GM23338 (cell line): ENCODE measurements at regions not wholly inside any gene's neighbourhood (a gene's known extent, or its start where the extent isn't known, plus 50 kb on each side); places are given as distances from the start of the nearest gene placed in this dataset.

ENCODE experiments used
- ATAC-seq: fragments of 200-7000 bp; cut with Tn5 transposase; 3 replicates; pipeline ENCODE4 v1.9.1; 2020
- DNase-seq: peaks from one replicate; pipeline ENCODE4 v3.0.0-alpha.2; 2015; ENCODE audit warnings: low spot score
- H2AFZ ChIP-seq: fragments of 200-600 bp; sonication (generic); 2 replicates; pipeline ENCODE4 v1.8.0; 2016; ENCODE audit warnings: antibody characterized with exemption, mild to moderate bottlenecking, moderate library complexity
- H3F3A ChIP-seq: fragments of 200-600 bp; sonication (generic); replicated peaks from 2 replicates; pipeline ENCODE4 v1.8.0; 2017; ENCODE audit warnings: antibody characterized with exemption, mixed run types, low read depth
- H3K27ac ChIP-seq: fragments of 200-600 bp; sonication (generic); 2 replicates; pipeline ENCODE4 v1.6.1; 2016; ENCODE audit warnings: low read depth
- H3K27me3 ChIP-seq: fragments of 200-600 bp; sonication (generic); 2 replicates; pipeline ENCODE4 v1.8.0; 2016; ENCODE audit warnings: mild to moderate bottlenecking, mixed run types, moderate library complexity; ENCODE audit not compliant: insufficient read depth
- H3K36me3 ChIP-seq: fragments of 200-600 bp; sonication (generic); 2 replicates; pipeline ENCODE4 v1.8.0; 2016; ENCODE audit warnings: mild to moderate bottlenecking; ENCODE audit not compliant: insufficient read depth
- H3K4me1 ChIP-seq: fragments of 200-600 bp; sonication (generic); 2 replicates; pipeline ENCODE4 v1.8.0; 2016; ENCODE audit warnings: mild to moderate bottlenecking, moderate library complexity; ENCODE audit not compliant: insufficient read depth
- H3K4me2 ChIP-seq: fragments of 200-600 bp; sonication (generic); 2 replicates; pipeline ENCODE4 v1.7.1; 2017; ENCODE audit warnings: mixed run types
- H3K4me3 ChIP-seq: fragments of 200-600 bp; sonication (generic); 2 replicates; pipeline ENCODE4 v1.6.1; 2016; ENCODE audit warnings: mixed run types
- H3K79me2 ChIP-seq: fragments of 200-600 bp; sonication (generic); replicated peaks from 2 replicates; pipeline ENCODE4 v1.8.0; 2017; ENCODE audit warnings: mild to moderate bottlenecking; ENCODE audit not compliant: insufficient read depth
- H3K9me2 ChIP-seq: fragments of 200-600 bp; sonication (generic); 2 replicates; pipeline ENCODE4 v1.8.0; 2017; ENCODE audit not compliant: insufficient read depth
- H4K20me1 ChIP-seq: fragments of 200-600 bp; sonication (generic); replicated peaks from 2 replicates; pipeline ENCODE4 v1.8.0; 2017; ENCODE audit warnings: mild to moderate bottlenecking; ENCODE audit not compliant: insufficient read depth
- H3K27ac Mint-ChIP-seq: 2 replicates; pipeline ENCODE4 v1.8.0; 2020; ENCODE audit warnings: inconsistent platforms, mild to moderate bottlenecking, moderate library complexity, mixed read lengths
- H3K27me3 Mint-ChIP-seq: 3 replicates; pipeline ENCODE4 v1.8.0; 2022; ENCODE audit warnings: low read depth, mild to moderate bottlenecking, moderate library complexity, mixed read lengths, inconsistent platforms; ENCODE audit not compliant: insufficient read depth, poor library complexity
- H3K36me3 Mint-ChIP-seq: 3 replicates; pipeline ENCODE4 v1.8.0; 2021; ENCODE audit warnings: low read depth, mild to moderate bottlenecking, inconsistent platforms, moderate library complexity, mixed read lengths
- H3K4me1 Mint-ChIP-seq: 3 replicates; pipeline ENCODE4 v1.8.0; 2020; ENCODE audit warnings: mild to moderate bottlenecking, inconsistent platforms, mixed read lengths
- H3K4me3 Mint-ChIP-seq: 3 replicates; pipeline ENCODE4 v1.8.0; 2021; ENCODE audit warnings: moderate library complexity, mild to moderate bottlenecking, inconsistent platforms, mixed read lengths
- H3K9me3 Mint-ChIP-seq: 3 replicates; pipeline ENCODE4 v1.8.0; 2020; ENCODE audit warnings: moderate library complexity, mild to moderate bottlenecking, inconsistent platforms, mixed read lengths
- CREB1 ChIP-seq: fragments of 250-450 bp; sonication (Bioruptor Pico); IDR thresholded peaks from 2 replicates; pipeline ENCODE4 v1.5.0; 2020; ENCODE audit warnings: low read depth, mild to moderate bottlenecking, moderate library complexity
- EZH2 ChIP-seq: fragments of 200-600 bp; sonication (generic); IDR thresholded peaks from one replicate; pipeline ENCODE4 v1.8.0; 2017; ENCODE audit warnings: antibody characterized with exemption, mild to moderate bottlenecking, low read depth; ENCODE audit not compliant: unreplicated experiment
- EZH2phosphoT487 ChIP-seq: fragments of 200-600 bp; sonication (generic); IDR thresholded peaks from one replicate; pipeline ENCODE4 v1.8.1; 2018; ENCODE audit warnings: antibody characterized with exemption; ENCODE audit not compliant: unreplicated experiment
- JUNB ChIP-seq: IDR thresholded peaks from one replicate; pipeline ENCODE4 v1.6.1; 2016; ENCODE audit warnings: antibody characterized with exemption; ENCODE audit not compliant: unreplicated experiment
- NANOG ChIP-seq: IDR thresholded peaks from 2 replicates; pipeline ENCODE4 v1.6.1; 2016; ENCODE audit warnings: antibody characterized with exemption, borderline replicate concordance
- POLR2AphosphoS5 ChIP-seq: IDR thresholded peaks from 2 replicates; pipeline ENCODE4 v1.6.1; 2016; ENCODE audit warnings: antibody characterized with exemption, low read depth
- STAT1 ChIP-seq: IDR thresholded peaks from one replicate; pipeline ENCODE4 v1.6.1; 2016; ENCODE audit warnings: antibody characterized with exemption; ENCODE audit not compliant: unreplicated experiment
- ZNF114 ChIP-seq: fragments of 250-450 bp; sonication (Bioruptor Pico); IDR thresholded peaks from 2 replicates; pipeline ENCODE4 v1.5.0; 2020; ENCODE audit warnings: mild to moderate bottlenecking, moderate library complexity
- ZNF331 ChIP-seq: fragments of 250-450 bp; sonication (Bioruptor Pico); IDR thresholded peaks from 2 replicates; pipeline ENCODE4 v1.5.0; 2020; ENCODE audit warnings: low read depth, mild to moderate bottlenecking, moderate library complexity
- TF ChIP-seq, protein P1 (sequence below): IDR thresholded peaks from one replicate; pipeline ENCODE4 v1.6.1; 2018; ENCODE audit warnings: antibody characterized with exemption; ENCODE audit not compliant: unreplicated experiment
- TF ChIP-seq, protein P2 (sequence below): IDR thresholded peaks from 2 replicates; pipeline ENCODE4 v1.6.1; 2016; ENCODE audit warnings: antibody characterized with exemption
- TF ChIP-seq, protein P3 (sequence below), 2 experiments: fragments of 200-600 bp in 1 of 2; sonication (generic) in 1 of 2; conservative IDR thresholded peaks; 2 replicates each; pipeline versions ENCODE4 v1.5.1 to v1.6.1; 2016 to 2017; ENCODE audit warnings: antibody characterized with exemption in 2 of 2, low read depth in 2 of 2, mild to moderate bottlenecking in 2 of 2, moderate library complexity in 1 of 2

DNA sequence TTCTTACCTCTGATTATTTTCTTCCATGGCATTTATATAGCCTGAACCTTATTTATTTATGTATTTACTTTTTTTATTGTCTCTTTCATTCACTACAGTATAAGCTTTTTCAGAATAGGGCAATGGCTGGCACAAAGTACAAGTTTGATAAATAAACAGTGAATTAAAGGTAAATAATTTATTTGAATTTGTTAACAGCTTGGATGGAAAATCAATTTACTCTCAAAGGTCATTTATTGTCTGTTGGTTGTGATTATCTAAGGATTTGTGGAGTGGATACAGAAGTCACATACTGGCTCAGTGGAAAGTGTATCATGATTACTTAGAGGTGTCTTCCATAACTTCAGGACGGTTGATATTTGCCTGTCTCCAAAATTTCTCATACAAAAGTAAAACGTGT, 2472.9 kb downstream of the PCDH7 start:
- no peak overlapping the region for H3K4me3 ChIP-seq
- H3K27ac Mint-ChIP-seq, result no peak overlapping the region
- peaks cover 1% of the 10 kb centered on the region for H3K27me3 Mint-ChIP-seq
- ATAC-seq, result no peak
- TF ChIP-seq, protein P1, sequence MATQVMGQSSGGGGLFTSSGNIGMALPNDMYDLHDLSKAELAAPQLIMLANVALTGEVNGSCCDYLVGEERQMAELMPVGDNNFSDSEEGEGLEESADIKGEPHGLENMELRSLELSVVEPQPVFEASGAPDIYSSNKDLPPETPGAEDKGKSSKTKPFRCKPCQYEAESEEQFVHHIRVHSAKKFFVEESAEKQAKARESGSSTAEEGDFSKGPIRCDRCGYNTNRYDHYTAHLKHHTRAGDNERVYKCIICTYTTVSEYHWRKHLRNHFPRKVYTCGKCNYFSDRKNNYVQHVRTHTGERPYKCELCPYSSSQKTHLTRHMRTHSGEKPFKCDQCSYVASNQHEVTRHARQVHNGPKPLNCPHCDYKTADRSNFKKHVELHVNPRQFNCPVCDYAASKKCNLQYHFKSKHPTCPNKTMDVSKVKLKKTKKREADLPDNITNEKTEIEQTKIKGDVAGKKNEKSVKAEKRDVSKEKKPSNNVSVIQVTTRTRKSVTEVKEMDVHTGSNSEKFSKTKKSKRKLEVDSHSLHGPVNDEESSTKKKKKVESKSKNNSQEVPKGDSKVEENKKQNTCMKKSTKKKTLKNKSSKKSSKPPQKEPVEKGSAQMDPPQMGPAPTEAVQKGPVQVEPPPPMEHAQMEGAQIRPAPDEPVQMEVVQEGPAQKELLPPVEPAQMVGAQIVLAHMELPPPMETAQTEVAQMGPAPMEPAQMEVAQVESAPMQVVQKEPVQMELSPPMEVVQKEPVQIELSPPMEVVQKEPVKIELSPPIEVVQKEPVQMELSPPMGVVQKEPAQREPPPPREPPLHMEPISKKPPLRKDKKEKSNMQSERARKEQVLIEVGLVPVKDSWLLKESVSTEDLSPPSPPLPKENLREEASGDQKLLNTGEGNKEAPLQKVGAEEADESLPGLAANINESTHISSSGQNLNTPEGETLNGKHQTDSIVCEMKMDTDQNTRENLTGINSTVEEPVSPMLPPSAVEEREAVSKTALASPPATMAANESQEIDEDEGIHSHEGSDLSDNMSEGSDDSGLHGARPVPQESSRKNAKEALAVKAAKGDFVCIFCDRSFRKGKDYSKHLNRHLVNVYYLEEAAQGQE, result no peak
- TF ChIP-seq POLR2AphosphoS5, result no peak
- no peak for TF ChIP-seq NANOG
- TF ChIP-seq, protein P2, sequence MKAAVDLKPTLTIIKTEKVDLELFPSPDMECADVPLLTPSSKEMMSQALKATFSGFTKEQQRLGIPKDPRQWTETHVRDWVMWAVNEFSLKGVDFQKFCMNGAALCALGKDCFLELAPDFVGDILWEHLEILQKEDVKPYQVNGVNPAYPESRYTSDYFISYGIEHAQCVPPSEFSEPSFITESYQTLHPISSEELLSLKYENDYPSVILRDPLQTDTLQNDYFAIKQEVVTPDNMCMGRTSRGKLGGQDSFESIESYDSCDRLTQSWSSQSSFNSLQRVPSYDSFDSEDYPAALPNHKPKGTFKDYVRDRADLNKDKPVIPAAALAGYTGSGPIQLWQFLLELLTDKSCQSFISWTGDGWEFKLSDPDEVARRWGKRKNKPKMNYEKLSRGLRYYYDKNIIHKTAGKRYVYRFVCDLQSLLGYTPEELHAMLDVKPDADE, result no peak
- TF ChIP-seq ZNF331 (CRISPR knock-in tag), result no peak
- TF ChIP-seq JUNB, result no peak
- no peak for TF ChIP-seq ZNF114 (CRISPR knock-in tag)
- no peak for TF ChIP-seq EZH2phosphoT487
- TF ChIP-seq CREB1, result no peak
- no peak for TF ChIP-seq EZH2
- peaks cover 6% of the 10 kb centered on the region; the same call in 2 of the 3 replicates for H3K4me1 Mint-ChIP-seq
- no peaks in the 10 kb centered on the region for H3K79me2 ChIP-seq
- no peak overlapping the region for H2AFZ ChIP-seq
- no peak overlapping the region for H3K4me3 Mint-ChIP-seq
- H3K9me2 ChIP-seq, result peaks cover under 1% of the 10 kb centered on the region; the same call in 1 of the 2 replicates
- no peaks in the 10 kb centered on the region for H3K36me3 ChIP-seq
- H3K27me3 ChIP-seq, result no peaks in the 10 kb centered on the region
- no peaks in the 10 kb centered on the region for H4K20me1 ChIP-seq
- H3K9me3 Mint-ChIP-seq, result peaks cover 7% of the 10 kb centered on the region
- no peak for DNase-seq
- H3K27ac ChIP-seq, result no peak overlapping the region
- no peak overlapping the region for H3K4me2 ChIP-seq
- peaks cover 3% of the 10 kb centered on the region; the same call in 1 of the 3 replicates for H3K36me3 Mint-ChIP-seq
- no peaks in the 10 kb centered on the region; the same call in 1 of the 2 replicates for H3K4me1 ChIP-seq
- no peaks in the 10 kb centered on the region for H3F3A ChIP-seq

DNA sequence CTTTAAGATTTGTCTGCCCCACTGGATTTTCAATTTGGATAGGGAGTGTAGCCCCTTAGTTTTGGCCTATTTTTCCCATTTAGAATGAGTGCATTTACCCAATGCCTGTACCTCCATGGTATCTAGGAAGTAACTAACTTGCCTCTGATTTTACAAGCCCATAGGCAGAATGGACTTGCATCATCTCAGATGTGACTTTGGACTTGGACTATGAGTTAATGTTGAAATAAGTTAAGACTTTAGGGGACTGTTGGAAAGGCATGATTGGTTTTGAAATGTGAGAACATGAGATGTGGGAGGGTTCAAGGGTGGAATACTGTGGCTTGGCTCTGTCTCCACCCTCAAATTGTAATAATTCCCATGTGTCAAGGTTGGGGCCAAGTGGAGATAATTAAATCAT, 2480.2 kb downstream of the PCDH7 start:
- H3K27ac Mint-ChIP-seq, result no peak overlapping the region
- ATAC-seq (no peak), DNase-seq (no peak)
- H3K27ac ChIP-seq, result no peak overlapping the region
- no peaks in the 10 kb centered on the region for H3K27me3 Mint-ChIP-seq
- no peaks in the 10 kb centered on the region for H3K79me2 ChIP-seq
- no peak for TF ChIP-seq CREB1
- TF ChIP-seq STAT1, result no peak
- no peak for TF ChIP-seq EZH2
- TF ChIP-seq, protein P2, result no peak
- TF ChIP-seq, protein P3, sequence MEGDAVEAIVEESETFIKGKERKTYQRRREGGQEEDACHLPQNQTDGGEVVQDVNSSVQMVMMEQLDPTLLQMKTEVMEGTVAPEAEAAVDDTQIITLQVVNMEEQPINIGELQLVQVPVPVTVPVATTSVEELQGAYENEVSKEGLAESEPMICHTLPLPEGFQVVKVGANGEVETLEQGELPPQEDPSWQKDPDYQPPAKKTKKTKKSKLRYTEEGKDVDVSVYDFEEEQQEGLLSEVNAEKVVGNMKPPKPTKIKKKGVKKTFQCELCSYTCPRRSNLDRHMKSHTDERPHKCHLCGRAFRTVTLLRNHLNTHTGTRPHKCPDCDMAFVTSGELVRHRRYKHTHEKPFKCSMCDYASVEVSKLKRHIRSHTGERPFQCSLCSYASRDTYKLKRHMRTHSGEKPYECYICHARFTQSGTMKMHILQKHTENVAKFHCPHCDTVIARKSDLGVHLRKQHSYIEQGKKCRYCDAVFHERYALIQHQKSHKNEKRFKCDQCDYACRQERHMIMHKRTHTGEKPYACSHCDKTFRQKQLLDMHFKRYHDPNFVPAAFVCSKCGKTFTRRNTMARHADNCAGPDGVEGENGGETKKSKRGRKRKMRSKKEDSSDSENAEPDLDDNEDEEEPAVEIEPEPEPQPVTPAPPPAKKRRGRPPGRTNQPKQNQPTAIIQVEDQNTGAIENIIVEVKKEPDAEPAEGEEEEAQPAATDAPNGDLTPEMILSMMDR (conservative IDR thresholded peaks at IDR 0.05; ENCODE audit: low read depth in 2 of 2), result no peak
- no peak for TF ChIP-seq NANOG
- H3F3A ChIP-seq, result no peaks in the 10 kb centered on the region
- no peaks in the 10 kb centered on the region for H3K27me3 ChIP-seq
- peaks cover 34% of the 10 kb centered on the region for H3K9me3 Mint-ChIP-seq
- no peaks in the 10 kb centered on the region for H4K20me1 ChIP-seq
- H3K36me3 Mint-ChIP-seq, result peaks cover 22% of the 10 kb centered on the region
- no peak overlapping the region for H3K4me3 ChIP-seq
- no peaks in the 10 kb centered on the region; the same call in 1 of the 2 replicates for H3K36me3 ChIP-seq
- H3K4me3 Mint-ChIP-seq, result no peak overlapping the region
- H3K4me2 ChIP-seq, result no peak overlapping the region
- H2AFZ ChIP-seq, result no peak overlapping the region
- no peaks in the 10 kb centered on the region; the same call in 1 of the 2 replicates for H3K4me1 ChIP-seq
- peaks cover 13% of the 10 kb centered on the region; the same call in 1 of the 2 replicates for H3K9me2 ChIP-seq
- H3K4me1 Mint-ChIP-seq, result peaks cover 2% of the 10 kb centered on the region; the same call in 1 of the 3 replicates
